ENCODE measurements at regions not wholly inside any gene's neighbourhood (a gene's known extent, or its start where the extent isn't known, plus 50 kb on each side); places are given as distances from the start of the nearest gene placed in this dataset.
A peak's percentile ranks its signal among the peaks of the same experiment; 100 is the strongest.

DNA sequence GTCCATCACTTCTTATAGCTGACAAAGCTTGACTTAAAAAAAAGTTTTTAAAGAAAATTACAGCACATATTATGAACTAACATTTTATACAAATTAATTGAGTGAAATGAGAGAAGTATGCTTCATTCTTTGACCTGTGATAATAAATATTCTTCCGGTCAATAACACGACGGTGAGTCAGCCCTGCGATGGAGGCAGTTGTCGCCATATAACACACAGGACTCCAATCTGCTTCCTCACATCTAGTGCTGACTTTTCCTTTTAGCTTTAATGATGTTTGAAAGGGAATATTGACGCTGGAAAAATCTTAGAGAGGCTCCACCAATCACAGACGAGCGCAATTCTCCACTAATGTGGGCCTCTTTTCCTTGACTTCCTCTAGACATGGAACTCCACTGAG, 166.9 kb upstream of the C1orf21 start (continued):
- no peak for TF ChIP-seq ZNF501 (tag by site-specific recombination; IDR thresholded peaks at IDR 0.05)
- TF ChIP-seq ZBTB7A (tag by site-specific recombination; IDR thresholded peaks at IDR 0.05; ENCODE audit: low read depth), result no peak
- no peak for TF ChIP-seq ZNF561 (tag by site-specific recombination; IDR thresholded peaks at IDR 0.05; ENCODE audit: borderline replicate concordance)
- no peak for TF ChIP-seq ZXDB (tag by site-specific recombination; IDR thresholded peaks at IDR 0.05)
- TF ChIP-seq ZNF335 (tag by site-specific recombination; conservative IDR thresholded peaks at IDR 0.05), result no peak
- no peak for TF ChIP-seq ZNF202 (tag by site-specific recombination; IDR thresholded peaks at IDR 0.05; ENCODE audit: borderline replicate concordance)
- TF ChIP-seq, protein P1, sequence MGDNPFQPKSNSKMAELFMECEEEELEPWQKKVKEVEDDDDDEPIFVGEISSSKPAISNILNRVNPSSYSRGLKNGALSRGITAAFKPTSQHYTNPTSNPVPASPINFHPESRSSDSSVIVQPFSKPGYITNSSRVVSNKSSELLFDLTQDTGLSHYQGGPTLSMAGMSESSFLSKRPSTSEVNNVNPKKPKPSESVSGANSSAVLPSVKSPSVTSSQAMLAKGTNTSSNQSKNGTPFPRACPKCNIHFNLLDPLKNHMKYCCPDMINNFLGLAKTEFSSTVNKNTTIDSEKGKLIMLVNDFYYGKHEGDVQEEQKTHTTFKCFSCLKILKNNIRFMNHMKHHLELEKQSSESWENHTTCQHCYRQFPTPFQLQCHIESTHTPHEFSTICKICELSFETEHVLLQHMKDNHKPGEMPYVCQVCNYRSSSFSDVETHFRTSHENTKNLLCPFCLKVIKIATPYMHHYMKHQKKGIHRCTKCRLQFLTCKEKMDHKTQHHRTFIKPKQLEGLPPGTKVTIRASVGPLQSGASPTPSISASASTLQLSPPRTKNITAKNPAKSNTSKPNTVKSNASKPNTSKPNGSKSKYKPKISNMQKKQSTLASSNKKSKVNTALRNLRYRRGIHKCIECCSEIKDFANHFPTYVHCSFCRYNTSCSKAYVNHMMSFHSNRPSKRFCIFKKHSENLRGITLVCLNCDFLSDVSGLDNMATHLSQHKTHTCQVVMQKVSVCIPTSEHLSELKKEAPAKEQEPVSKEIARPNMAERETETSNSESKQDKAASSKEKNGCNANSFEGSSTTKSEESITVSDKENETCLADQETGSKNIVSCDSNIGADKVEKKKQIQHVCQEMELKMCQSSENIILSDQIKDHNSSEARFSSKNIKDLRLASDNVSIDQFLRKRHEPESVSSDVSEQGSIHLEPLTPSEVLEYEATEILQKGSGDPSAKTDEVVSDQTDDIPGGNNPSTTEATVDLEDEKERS (tag by site-specific recombination; IDR thresholded peaks at IDR 0.05), result no peak
- TF ChIP-seq ZNF416 (tag by site-specific recombination; IDR thresholded peaks at IDR 0.05), result no peak
- TF ChIP-seq, protein P2, sequence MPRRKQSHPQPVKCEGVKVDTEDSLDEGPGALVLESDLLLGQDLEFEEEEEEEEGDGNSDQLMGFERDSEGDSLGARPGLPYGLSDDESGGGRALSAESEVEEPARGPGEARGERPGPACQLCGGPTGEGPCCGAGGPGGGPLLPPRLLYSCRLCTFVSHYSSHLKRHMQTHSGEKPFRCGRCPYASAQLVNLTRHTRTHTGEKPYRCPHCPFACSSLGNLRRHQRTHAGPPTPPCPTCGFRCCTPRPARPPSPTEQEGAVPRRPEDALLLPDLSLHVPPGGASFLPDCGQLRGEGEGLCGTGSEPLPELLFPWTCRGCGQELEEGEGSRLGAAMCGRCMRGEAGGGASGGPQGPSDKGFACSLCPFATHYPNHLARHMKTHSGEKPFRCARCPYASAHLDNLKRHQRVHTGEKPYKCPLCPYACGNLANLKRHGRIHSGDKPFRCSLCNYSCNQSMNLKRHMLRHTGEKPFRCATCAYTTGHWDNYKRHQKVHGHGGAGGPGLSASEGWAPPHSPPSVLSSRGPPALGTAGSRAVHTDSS (tag by site-specific recombination; IDR thresholded peaks at IDR 0.05), result no peak
- no peak for TF ChIP-seq ZNF274 (IDR thresholded peaks at IDR 0.05; ENCODE audit: low read length)
- no peak for TF ChIP-seq ZNF274 (tag by site-specific recombination; IDR thresholded peaks at IDR 0.05; ENCODE audit: borderline replicate concordance)
- TF ChIP-seq ZNF157 (tag by site-specific recombination; IDR thresholded peaks at IDR 0.05), result no peak
- no peak for TF ChIP-seq KLF9 (tag by site-specific recombination; IDR thresholded peaks at IDR 0.05; ENCODE audit: low read depth)

DNA sequence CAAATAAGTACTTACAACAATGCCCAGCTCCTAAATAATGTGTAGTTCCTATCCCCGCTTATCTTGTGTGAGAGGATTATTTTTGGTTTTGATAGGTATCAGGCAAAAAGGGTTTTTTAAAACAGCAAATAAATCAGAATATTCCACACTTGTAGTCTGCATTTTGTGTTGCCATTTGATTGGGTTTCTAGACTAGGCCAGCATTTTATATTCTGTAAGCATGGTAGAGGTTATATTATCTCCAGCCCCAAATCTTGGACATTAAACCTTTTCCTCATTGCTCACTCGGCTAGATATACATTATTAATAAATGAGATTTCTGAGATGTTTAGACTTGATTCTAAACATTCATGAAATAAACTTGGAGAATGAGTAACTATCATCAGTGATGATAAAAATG, 165.7 kb upstream of the C1orf21 start:
- Histone ChIP-seq H3K36me3 (ENCODE audit: control insufficient read depth in 2 of 2, insufficient read depth in 1 of 2, low read length in 2 of 2) (no peaks in the 10 kb centered on the region), H3K27ac (ENCODE audit: extremely low read depth, low read depth, low read length) (no peak overlapping the region), H3K9me3 (ENCODE audit: control insufficient read depth, insufficient read depth, low read depth, low read length) (no peaks in the 10 kb centered on the region), H3K4me1 (ENCODE audit: control insufficient read depth, insufficient read depth, low read length) (no peaks in the 10 kb centered on the region), H3K4me3 (ENCODE audit: low read depth, low read length) (no peak overlapping the region)
- ChIA-PET POLR2A (no interaction called here), CTCF (interaction anchor here (0.6 to 2.3 kb wide), 7 partner anchors 8 to 443 kb away, joined by 3 to 9 read pairs (median 5); no protein-coding TSS in a partner anchor)
- no peak for TF ChIP-seq ZNF354C (tag by site-specific recombination; IDR thresholded peaks at IDR 0.05; ENCODE audit: borderline replicate concordance, low read depth)
- peak; percentile 97 for TF ChIP-seq ZNF514 (tag by site-specific recombination; IDR thresholded peaks at IDR 0.05)

DNA sequence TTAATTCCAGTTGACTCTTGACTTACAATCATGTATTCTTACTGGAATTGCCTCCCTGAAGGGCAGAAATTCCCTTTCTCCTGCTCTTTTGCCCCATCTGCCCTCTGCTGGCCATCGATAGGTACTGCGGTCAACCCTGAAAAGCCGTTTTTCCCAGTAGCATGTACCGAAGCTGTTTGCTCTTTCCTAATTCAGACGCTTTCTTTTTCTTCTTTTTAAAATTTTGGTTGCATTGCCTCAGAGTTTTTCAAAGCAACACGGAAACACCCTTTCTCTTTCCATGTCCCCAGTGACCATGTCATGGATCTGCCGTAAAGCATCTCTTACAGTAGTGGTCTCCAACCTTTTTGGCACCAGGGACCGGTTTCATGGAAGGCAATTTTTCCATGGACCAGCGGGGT, 164.2 kb upstream of the C1orf21 start:
- ChIA-PET CTCF (interaction anchor here (0.6 to 2.3 kb wide), 23 partner anchors 10 to 569 kb away, joined by 3 to 10 read pairs (median 4); partner anchors contain the start of gene APOBEC4), POLR2A (interaction anchor here (0.5 to 1.2 kb wide), 2 partner anchors 164 to 292 kb away, joined by 3 to 4 read pairs; partner anchors contain the start of gene C1orf21)
- H3K27ac ChIP-seq (ENCODE audit: extremely low read depth, low read depth, low read length), result no peak overlapping the region
- H3K36me3 ChIP-seq (ENCODE audit: control insufficient read depth in 2 of 2, insufficient read depth in 1 of 2, low read length in 2 of 2), result no peaks in the 10 kb centered on the region
- no peaks in the 10 kb centered on the region for H3K9me3 ChIP-seq (ENCODE audit: control insufficient read depth, insufficient read depth, low read depth, low read length)
- no peaks in the 10 kb centered on the region for H3K4me1 ChIP-seq (ENCODE audit: control insufficient read depth, insufficient read depth, low read length)
- peak overlapping the region; percentile 16; the same call in 1 of the 2 replicates for H3K4me3 ChIP-seq (ENCODE audit: low read depth, low read length)
- peak; percentile 35; the same call in 1 of the 2 replicates for TF ChIP-seq ZNF335 (tag by site-specific recombination; conservative IDR thresholded peaks at IDR 0.05)
- TF ChIP-seq, protein P3, sequence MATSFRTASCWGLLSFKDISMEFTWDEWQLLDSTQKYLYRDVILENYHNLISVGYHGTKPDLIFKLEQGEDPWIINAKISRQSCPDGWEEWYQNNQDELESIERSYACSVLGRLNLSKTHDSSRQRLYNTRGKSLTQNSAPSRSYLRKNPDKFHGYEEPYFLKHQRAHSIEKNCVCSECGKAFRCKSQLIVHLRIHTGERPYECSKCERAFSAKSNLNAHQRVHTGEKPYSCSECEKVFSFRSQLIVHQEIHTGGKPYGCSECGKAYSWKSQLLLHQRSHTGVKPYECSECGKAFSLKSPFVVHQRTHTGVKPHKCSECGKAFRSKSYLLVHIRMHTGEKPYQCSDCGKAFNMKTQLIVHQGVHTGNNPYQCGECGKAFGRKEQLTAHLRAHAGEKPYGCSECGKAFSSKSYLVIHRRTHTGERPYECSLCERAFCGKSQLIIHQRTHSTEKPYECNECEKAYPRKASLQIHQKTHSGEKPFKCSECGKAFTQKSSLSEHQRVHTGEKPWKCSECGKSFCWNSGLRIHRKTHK (tag by site-specific recombination; IDR thresholded peaks at IDR 0.05), result no peak
- TF ChIP-seq ZNF10 (tag by site-specific recombination; IDR thresholded peaks at IDR 0.05), result no peak
- TF ChIP-seq, protein P4, sequence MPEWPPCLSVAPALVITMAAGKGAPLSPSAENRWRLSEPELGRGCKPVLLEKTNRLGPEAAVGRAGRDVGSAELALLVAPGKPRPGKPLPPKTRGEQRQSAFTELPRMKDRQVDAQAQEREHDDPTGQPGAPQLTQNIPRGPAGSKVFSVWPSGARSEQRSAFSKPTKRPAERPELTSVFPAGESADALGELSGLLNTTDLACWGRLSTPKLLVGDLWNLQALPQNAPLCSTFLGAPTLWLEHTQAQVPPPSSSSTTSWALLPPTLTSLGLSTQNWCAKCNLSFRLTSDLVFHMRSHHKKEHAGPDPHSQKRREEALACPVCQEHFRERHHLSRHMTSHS (tag by site-specific recombination; IDR thresholded peaks at IDR 0.05), result no peak
- no peak for TF ChIP-seq ZNF777 (tag by site-specific recombination; IDR thresholded peaks at IDR 0.05; ENCODE audit: borderline replicate concordance)
- TF ChIP-seq, protein P5, sequence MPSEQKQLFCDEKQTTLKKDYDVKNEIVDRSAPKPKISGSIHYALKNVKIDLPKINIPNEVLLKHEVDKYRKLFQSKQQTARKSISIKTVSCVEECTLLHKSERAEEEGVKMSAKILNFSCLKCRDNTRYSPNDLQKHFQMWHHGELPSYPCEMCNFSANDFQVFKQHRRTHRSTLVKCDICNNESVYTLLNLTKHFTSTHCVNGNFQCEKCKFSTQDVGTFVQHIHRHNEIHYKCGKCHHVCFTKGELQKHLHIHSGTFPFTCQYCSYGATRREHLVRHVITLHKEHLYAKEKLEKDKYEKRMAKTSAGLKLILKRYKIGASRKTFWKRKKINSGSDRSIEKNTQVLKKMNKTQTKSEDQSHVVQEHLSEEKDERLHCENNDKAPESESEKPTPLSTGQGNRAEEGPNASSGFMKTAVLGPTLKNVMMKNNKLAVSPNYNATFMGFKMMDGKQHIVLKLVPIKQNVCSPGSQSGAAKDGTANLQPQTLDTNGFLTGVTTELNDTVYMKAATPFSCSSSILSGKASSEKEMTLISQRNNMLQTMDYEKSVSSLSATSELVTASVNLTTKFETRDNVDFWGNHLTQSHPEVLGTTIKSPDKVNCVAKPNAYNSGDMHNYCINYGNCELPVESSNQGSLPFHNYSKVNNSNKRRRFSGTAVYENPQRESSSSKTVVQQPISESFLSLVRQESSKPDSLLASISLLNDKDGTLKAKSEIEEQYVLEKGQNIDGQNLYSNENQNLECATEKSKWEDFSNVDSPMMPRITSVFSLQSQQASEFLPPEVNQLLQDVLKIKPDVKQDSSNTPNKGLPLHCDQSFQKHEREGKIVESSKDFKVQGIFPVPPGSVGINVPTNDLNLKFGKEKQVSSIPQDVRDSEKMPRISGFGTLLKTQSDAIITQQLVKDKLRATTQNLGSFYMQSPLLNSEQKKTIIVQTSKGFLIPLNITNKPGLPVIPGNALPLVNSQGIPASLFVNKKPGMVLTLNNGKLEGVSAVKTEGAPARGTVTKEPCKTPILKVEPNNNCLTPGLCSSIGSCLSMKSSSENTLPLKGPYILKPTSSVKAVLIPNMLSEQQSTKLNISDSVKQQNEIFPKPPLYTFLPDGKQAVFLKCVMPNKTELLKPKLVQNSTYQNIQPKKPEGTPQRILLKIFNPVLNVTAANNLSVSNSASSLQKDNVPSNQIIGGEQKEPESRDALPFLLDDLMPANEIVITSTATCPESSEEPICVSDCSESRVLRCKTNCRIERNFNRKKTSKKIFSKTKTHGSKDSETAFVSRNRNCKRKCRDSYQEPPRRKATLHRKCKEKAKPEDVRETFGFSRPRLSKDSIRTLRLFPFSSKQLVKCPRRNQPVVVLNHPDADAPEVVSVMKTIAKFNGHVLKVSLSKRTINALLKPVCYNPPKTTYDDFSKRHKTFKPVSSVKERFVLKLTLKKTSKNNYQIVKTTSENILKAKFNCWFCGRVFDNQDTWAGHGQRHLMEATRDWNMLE (tag by site-specific recombination; conservative IDR thresholded peaks at IDR 0.05; ENCODE audit: low read depth), result no peak
- TF ChIP-seq GLI4 (tag by site-specific recombination; IDR thresholded peaks at IDR 0.05), result no peak
